HEK293 (cell line): ENCODE measurements at regions not wholly inside any gene's neighbourhood (a gene's known extent, or its start where the extent isn't known, plus 50 kb on each side); places are given as distances from the start of the nearest gene placed in this dataset.

ENCODE experiments used
- CTCF ChIA-PET: fragments of 350-600 bp; formaldehyde crosslinking; extraction: SDS; loops from one replicate; lab custom pipeline; 2021; ENCODE audit warnings: antibody characterized with exemption; lab: Yijun Ruan, JAX
- POLR2A ChIA-PET: fragments of 300-600 bp; formaldehyde crosslinking; extraction: SDS; loops from one replicate; lab custom pipeline; 2020; ENCODE audit warnings: antibody characterized with exemption, inconsistent platforms; lab: Yijun Ruan, JAX
- H3K27ac ChIP-seq: fragments of 200-500 bp; sonication (Bioruptor generic); 2 replicates; pipeline ENCODE4 v1.5.1; 2014; ENCODE audit warnings: low read depth, low read length, control low read depth, inconsistent platforms; ENCODE audit errors: extremely low read depth
- H3K36me3 ChIP-seq, 2 experiments: fragments of 200-500 bp in 1 of 2; sonication (Bioruptor generic) in 1 of 2; 1 replicate in 1 of 2; 2 replicates in 1 of 2; pipeline ENCODE4 v1.5.1; 2014 to 2017; ENCODE audit warnings: inconsistent platforms in 2 of 2, low read length in 2 of 2; ENCODE audit not compliant: control insufficient read depth in 2 of 2, insufficient read depth in 1 of 2
- H3K4me1 ChIP-seq: fragments of 200-500 bp; sonication (Bioruptor generic); 2 replicates; pipeline ENCODE4 v1.5.1; 2014; ENCODE audit warnings: mild to moderate bottlenecking, low read length, inconsistent platforms; ENCODE audit not compliant: control insufficient read depth, insufficient read depth
- H3K4me3 ChIP-seq: 2 replicates; pipeline ENCODE4 v1.5.1; 2011; ENCODE audit warnings: low read depth, mild to moderate bottlenecking, control low read depth, low read length, moderate library complexity
- H3K9me3 ChIP-seq: fragments of 200-500 bp; sonication (Bioruptor generic); 2 replicates; pipeline ENCODE4 v1.5.1; 2014; ENCODE audit warnings: low read depth, low read length, inconsistent platforms; ENCODE audit not compliant: control insufficient read depth, insufficient read depth
- BCL11A ChIP-seq: fragments of 450-650 bp; formaldehyde crosslinking; IDR thresholded peaks from 2 replicates; pipeline ENCODE4 v1.5.1; 2016; ENCODE audit warnings: low read depth, missing biosample characterization, missing genetic modification characterization
- GFI1B ChIP-seq: fragments of 450-650 bp; formaldehyde crosslinking; IDR thresholded peaks from 2 replicates; pipeline ENCODE4 v1.5.1; 2016; ENCODE audit warnings: missing biosample characterization, missing genetic modification characterization
- MEIS1 ChIP-seq: sonication (generic); formaldehyde crosslinking; IDR thresholded peaks from 2 replicates; pipeline ENCODE4 v1.8.1; 2022; ENCODE audit warnings: missing genetic modification reagents, mild to moderate bottlenecking, borderline replicate concordance
- RBAK ChIP-seq: fragments of 450-650 bp; formaldehyde crosslinking; IDR thresholded peaks from 2 replicates; pipeline ENCODE4 v1.5.1; 2016; ENCODE audit warnings: missing biosample characterization, missing genetic modification characterization
- REPIN1 ChIP-seq: fragments of 450-650 bp; formaldehyde crosslinking; IDR thresholded peaks from 2 replicates; pipeline ENCODE4 v1.5.1; 2017; ENCODE audit warnings: missing biosample characterization, missing genetic modification characterization, low read depth
- TCF7L2 ChIP-seq: IDR thresholded peaks from 2 replicates; pipeline ENCODE4 v1.6.1; 2011; ENCODE audit warnings: low read depth, mild to moderate bottlenecking, inconsistent platforms, low read length, moderate library complexity, borderline replicate concordance
- ZBTB48 ChIP-seq: fragments of 450-650 bp; formaldehyde crosslinking; IDR thresholded peaks from 2 replicates; pipeline ENCODE4 v1.5.1; 2016; ENCODE audit warnings: missing biosample characterization, missing genetic modification characterization
- ZBTB49 ChIP-seq: fragments of 450-650 bp; formaldehyde crosslinking; IDR thresholded peaks from 2 replicates; pipeline ENCODE4 v1.5.1; 2016; ENCODE audit warnings: missing biosample characterization, missing genetic modification characterization, low read depth
- ZBTB8A ChIP-seq: fragments of 450-650 bp; formaldehyde crosslinking; IDR thresholded peaks from 2 replicates; pipeline ENCODE4 v1.5.1; 2016; ENCODE audit warnings: missing biosample characterization, missing genetic modification characterization
- ZEB2 ChIP-seq: fragments of 450-650 bp; formaldehyde crosslinking; IDR thresholded peaks from 2 replicates; pipeline ENCODE4 v1.5.1; 2016; ENCODE audit warnings: missing biosample characterization, missing genetic modification characterization
- ZFP3 ChIP-seq: fragments of 450-650 bp; formaldehyde crosslinking; IDR thresholded peaks from 2 replicates; pipeline ENCODE4 v1.5.1; 2016; ENCODE audit warnings: low read depth, missing biosample characterization, missing genetic modification characterization
- ZNF138 ChIP-seq: fragments of 450-650 bp; formaldehyde crosslinking; IDR thresholded peaks from 2 replicates; pipeline ENCODE4 v1.5.1; 2016; ENCODE audit warnings: missing biosample characterization, missing genetic modification characterization, borderline replicate concordance
- ZNF146 ChIP-seq: fragments of 450-650 bp; formaldehyde crosslinking; IDR thresholded peaks from 2 replicates; pipeline ENCODE4 v1.5.1; 2016; ENCODE audit warnings: missing biosample characterization, missing genetic modification characterization
- ZNF155 ChIP-seq: fragments of 450-650 bp; formaldehyde crosslinking; IDR thresholded peaks from 2 replicates; pipeline ENCODE4 v1.5.1; 2016; ENCODE audit warnings: missing biosample characterization, missing genetic modification characterization
- ZNF184 ChIP-seq: fragments of 450-650 bp; IDR thresholded peaks from 2 replicates; pipeline ENCODE4 v1.5.1; 2018; ENCODE audit warnings: missing biosample characterization, mild to moderate bottlenecking, missing genetic modification characterization
- ZNF302 ChIP-seq: fragments of 450-650 bp; formaldehyde crosslinking; IDR thresholded peaks from 2 replicates; pipeline ENCODE4 v1.5.1; 2016; ENCODE audit warnings: missing biosample characterization, missing genetic modification characterization, low read depth
- ZNF510 ChIP-seq: fragments of 450-650 bp; formaldehyde crosslinking; IDR thresholded peaks from 2 replicates; pipeline ENCODE4 v1.5.1; 2018; ENCODE audit warnings: mild to moderate bottlenecking, missing genetic modification characterization, missing biosample characterization; ENCODE audit not compliant: insufficient replicate concordance
- ZNF513 ChIP-seq: fragments of 450-650 bp; IDR thresholded peaks from 2 replicates; pipeline ENCODE4 v1.5.1; 2018; ENCODE audit warnings: missing biosample characterization, missing genetic modification characterization
- ZNF561 ChIP-seq: fragments of 450-650 bp; IDR thresholded peaks from 2 replicates; pipeline ENCODE4 v1.5.1; 2018; ENCODE audit warnings: missing biosample characterization, missing genetic modification characterization, borderline replicate concordance
- ZNF677 ChIP-seq: fragments of 450-650 bp; IDR thresholded peaks from 2 replicates; pipeline ENCODE4 v1.5.0; 2018; ENCODE audit warnings: missing biosample characterization, mild to moderate bottlenecking, missing genetic modification characterization, moderate library complexity
- ZNF830 ChIP-seq: fragments of 450-650 bp; IDR thresholded peaks from 2 replicates; pipeline ENCODE4 v1.5.0; 2018; ENCODE audit warnings: missing biosample characterization, missing genetic modification characterization, low read depth, mild to moderate bottlenecking, moderate library complexity

GRCh38 chr11:114764563-114764962 lies 86.2 kb downstream of the NXPE2 start:
- H3K36me3 ChIP-seq: no peaks in the 10 kb centered on the region
- TF ChIP-seq ZFP3 (tag by site-specific recombination) (no peak), ZNF138 (no peak), MEIS1 (no peak), ZBTB48 (tag by site-specific recombination) (no peak)
- no peak overlapping the region for H3K27ac ChIP-seq
- ChIA-PET POLR2A (no interaction called here), CTCF (interaction anchor here (0.7 to 3.7 kb wide), 5 partner anchors 10 to 416 kb away, joined by 3 to 15 read pairs (median 3); no protein-coding TSS in a partner anchor)
- H3K4me3 ChIP-seq: no peak overlapping the region
- no peaks in the 10 kb centered on the region for H3K4me1 ChIP-seq
- H3K9me3 ChIP-seq: no peaks in the 10 kb centered on the region

- no peak for TF ChIP-seq BCL11A (tag by site-specific recombination)
- no peak for TF ChIP-seq REPIN1 (tag by site-specific recombination)
- TF ChIP-seq ZNF155 (tag by site-specific recombination): no peak
- TF ChIP-seq ZBTB49 (tag by site-specific recombination): no peak
- TF ChIP-seq ZEB2: no peak
- no peak for TF ChIP-seq TCF7L2
- no peak for TF ChIP-seq ZNF830 (tag by site-specific recombination)
- TF ChIP-seq ZNF146: no peak
- no peak for TF ChIP-seq ZBTB48 (tag by site-specific recombination)
- no peak for TF ChIP-seq ZNF513 (tag by site-specific recombination)
- TF ChIP-seq ZNF561 (tag by site-specific recombination): no peak
- TF ChIP-seq GFI1B (tag by site-specific recombination): no peak
- no peak for TF ChIP-seq ZNF184 (tag by site-specific recombination)
- TF ChIP-seq ZNF302 (tag by site-specific recombination): no peak
- no peak for TF ChIP-seq RBAK (tag by site-specific recombination)
- no peak for TF ChIP-seq ZNF677
- no peak for TF ChIP-seq ZNF510 (tag by site-specific recombination)
- TF ChIP-seq ZBTB8A (tag by site-specific recombination): no peak
- Histone ChIP-seq H3K4me1 (no peaks in the 10 kb centered on the region), H3K27ac (no peak overlapping the region), H3K36me3 (no peaks in the 10 kb centered on the region), H3K9me3 (no peaks in the 10 kb centered on the region), H3K4me3 (no peak overlapping the region)
- CTCF ChIA-PET: interaction anchor here (0.7 kb wide), 1 partner anchor 9 kb away, joined by 3 read pairs; no protein-coding TSS in a partner anchor
- POLR2A ChIA-PET: no interaction called here
Measured at GRCh38 chr11:114771172-114771571, 92.8 kb downstream of the NXPE2 start.
